Right renal cortex interstitium (tissue), 3 donors: ENCODE measurements at regions not wholly inside any gene's neighbourhood (a gene's known extent, or its start where the extent isn't known, plus 50 kb on each side); places are given as distances from the start of the nearest gene placed in this dataset.
"Not testable (repeated sequence)": the region's sequence is repeated elsewhere in the genome, so short reads cannot be mapped to it uniquely, and the experiment has no call there.

Source experiments
- DNase-seq, 3 donors: peaks; one replicate each; pipeline ENCODE4 v3.0.0-alpha.2; 2013; ENCODE audit warnings: low read depth in 3 of 3, low spot score in 2 of 3

GRCh38 chr18:60209042-60209441 is 163.5 kb downstream of the MC4R start:
- no peak for DNase-seq

DNA sequence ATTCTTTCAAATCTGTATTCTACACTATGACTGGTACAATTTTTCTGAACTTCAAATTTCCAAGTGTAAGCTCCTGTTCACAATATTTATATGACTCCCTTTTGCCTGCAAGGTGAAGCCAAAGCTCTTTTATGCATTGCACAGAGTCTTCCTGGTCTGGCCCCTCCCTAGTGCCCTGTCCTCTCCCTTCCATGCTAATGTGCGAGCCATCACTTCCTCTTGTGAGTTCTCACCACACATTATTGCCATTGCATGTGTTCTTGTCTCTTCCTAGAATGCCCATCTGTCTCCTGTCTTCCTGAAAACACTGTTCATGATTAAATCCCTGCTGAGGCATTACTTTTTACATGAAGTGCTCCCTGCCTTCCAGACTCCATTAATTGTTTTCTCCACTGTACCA is 169.9 kb downstream of the MC4R start:
- DNase-seq: no peak

DNA sequence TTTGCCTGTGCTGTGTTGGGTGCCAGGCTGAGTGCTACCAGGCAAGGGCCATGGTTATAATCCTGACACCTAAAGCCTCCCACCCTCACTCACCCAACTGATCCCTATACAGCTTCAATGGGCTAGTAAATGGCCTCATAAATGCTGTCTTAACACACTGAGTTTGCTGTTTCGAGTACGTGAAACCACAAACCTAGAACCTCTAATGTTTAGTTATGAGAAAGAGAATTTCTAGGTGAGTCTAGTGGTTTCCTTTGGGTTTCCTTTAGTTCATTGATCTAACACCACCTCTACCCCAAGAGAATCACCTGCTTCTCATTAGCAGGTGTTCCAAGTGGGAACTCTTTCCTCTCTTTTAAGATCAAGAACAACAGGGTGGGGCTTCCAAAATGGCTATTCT is 172.0 kb downstream of the MC4R start:
- no peak for DNase-seq

- no peak for DNase-seq
These were observed 173.1 kb downstream of the MC4R start for GRCh38 chr18:60199505-60199904.

- DNase-seq: peak in 2 of 3 donors; percentile 4 to 12
These were observed 174.7 kb downstream of the MC4R start for GRCh38 chr18:60197671-60198462.

DNA sequence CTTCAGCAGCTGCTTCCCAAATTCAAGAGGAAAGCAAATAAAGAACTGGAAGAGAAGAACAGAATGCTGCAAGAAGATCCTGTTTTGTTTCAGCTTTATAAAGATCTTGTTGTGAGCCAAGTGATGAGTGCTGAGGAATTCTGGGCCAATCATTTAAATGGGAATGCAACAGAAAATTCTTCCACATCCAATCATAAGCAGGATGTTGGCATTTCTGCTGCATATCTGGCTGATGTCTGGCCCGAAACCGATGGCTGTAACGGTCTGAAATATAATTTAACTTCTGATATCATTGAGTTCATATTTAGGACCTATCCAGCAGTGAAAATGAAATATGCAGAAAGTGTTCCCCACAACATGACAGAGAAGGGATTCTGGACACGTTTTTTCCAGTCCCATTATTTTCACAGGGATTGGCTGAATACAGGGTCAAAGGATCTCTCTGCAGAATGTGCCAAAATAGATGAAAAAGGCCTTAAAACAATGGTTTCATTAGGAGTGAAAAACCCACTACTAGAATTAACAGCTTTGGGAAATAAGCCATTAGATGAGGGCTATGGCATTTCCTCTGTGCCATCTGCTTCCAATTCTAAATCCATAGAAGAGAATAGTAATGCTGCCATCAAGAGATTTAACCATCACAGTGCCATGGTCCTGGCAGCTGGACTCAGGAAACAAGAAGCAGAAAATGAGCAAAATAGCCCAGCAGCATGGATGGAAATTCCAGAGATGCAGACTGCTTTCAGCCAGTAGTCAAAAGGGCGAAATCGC is 175.6 kb downstream of the MC4R start:
- no peak for DNase-seq

DNA sequence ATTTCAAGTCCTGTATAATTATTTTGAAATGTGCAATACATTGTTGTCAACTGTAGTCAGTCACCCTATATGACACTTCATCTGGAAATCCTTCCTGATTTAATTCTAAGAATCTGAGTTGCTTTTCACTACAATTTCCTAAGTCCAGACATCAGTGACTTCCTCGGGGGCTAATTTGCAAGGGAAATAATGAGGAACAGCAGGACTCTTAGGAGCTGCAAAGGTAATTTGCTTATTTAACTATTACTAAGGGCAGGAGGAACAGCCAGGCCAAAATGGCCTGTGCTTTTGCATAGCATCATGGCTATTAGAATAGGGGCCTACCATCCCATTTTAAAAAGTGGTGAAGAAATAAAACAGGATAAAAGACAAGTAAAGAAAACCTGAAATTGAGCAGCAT is 178.8 kb downstream of the MC4R start:
- no peak for DNase-seq

DNA sequence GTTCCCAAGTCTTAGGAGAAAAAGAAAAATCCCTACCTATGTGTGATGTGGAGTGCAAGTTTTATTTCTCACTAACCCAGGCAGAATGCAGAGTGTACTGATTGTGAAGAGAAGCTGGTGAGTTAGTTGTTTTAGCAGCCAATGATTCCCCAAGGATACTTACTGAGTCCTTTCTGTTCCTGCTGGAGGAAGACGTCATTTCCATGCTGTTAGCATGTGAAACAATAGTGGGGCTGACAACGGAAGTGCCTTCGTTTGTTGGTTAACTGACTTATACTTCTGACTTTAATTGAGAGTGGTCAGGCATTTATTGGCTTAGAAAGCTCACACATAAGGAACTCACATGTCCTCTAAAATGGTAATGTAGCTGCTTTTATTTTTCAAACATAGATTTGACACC is 180.6 kb downstream of the MC4R start:
- no peak for DNase-seq

GRCh38 chr18:60189856-60190255 is 182.7 kb downstream of the MC4R start:
- no peak for DNase-seq

- DNase-seq: no peak
These were observed 183.6 kb downstream of the MC4R start for GRCh38 chr18:60188958-60189357.

GRCh38 chr18:60182223-60182622 is 190.4 kb downstream of the MC4R start:
- no peak for DNase-seq

- no peak for DNase-seq
These were observed 191.9 kb downstream of the MC4R start for GRCh38 chr18:60180671-60181070.

GRCh38 chr18:60178224-60178623 is 194.4 kb downstream of the MC4R start:
- DNase-seq: not testable (repeated sequence)

DNA sequence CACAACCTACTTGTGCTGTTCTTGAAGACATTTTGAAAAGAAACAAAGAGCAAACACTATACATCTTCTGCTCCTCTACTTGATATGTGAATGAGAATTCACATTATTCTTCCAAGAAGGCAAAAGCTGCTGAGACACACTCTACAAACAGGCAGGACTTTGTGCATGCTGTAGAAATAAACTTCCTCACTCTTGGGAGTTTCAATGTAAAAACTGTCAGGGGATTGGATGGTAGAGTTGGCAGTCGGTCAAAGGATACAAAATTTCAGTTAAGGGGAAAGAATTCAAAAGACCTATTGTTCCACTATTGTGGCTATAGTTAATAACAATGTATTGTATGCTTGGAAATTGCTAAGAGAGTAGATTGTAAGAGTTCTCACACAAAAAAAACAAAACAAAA is 196.3 kb downstream of the MC4R start:
- DNase-seq: no peak

DNA sequence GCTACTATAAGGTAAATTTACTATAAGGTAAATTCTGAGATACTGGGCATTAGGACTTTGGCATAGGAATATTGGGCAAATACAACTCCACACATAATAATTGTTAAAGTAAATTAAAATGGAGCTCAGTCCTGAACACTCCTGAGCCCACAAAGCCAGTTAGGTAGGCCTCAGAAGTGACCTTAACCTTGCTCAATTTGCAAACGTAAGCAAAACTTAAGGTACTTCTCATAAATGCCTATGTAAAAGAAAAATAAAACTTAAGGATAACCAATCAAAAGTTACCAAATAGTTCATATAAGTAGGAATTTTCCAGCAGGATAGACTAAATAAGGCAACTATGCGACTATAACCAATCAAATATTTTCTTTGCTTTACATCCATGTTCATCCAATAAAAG is 197.7 kb downstream of the MC4R start:
- no peak for DNase-seq

- no peak for DNase-seq
These were observed 200.5 kb downstream of the MC4R start for GRCh38 chr18:60172030-60172429.

DNA sequence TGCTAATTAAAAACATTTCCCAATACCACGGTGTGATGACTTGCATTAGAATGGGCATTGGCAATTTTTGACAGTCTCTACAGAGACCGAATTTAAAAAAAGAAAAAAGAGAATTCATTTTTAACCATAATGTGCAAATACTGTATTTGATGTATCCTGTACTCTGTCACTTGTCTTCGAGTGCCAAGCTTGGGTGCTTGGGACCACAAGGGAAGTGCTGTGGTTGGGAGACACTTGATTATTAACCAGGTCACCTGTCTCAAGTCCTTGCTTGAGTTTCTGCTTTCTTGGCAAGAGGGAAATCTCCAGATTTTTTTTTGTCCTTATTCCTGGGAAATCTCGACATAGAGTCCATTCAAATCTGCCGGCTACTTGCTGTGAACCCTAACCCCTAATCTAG is 209.0 kb downstream of the MC4R start:
- DNase-seq: no peak

DNA sequence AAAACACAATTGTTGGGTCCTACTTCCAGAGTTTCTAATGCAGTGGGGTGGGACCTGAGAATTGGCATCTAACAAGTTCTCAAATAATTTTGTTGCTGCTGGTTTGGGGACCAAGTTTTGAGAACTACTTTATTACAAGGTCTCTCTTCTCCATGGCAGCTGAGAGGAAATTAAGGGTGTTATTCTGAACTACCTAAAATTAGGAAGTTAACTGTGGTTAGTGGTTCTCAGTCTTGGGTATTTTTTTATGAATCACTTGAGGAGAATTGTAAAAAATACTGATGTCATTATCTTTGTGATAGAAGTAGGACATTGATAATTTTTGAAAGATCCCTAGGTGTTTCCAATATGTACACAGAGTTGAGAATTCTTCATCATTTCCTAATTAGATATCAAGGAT is 210.2 kb downstream of the MC4R start:
- no peak for DNase-seq

- no peak for DNase-seq
These were observed 214.8 kb downstream of the MC4R start for GRCh38 chr18:60157810-60158209.

- DNase-seq: no peak
These were observed 219.2 kb downstream of the MC4R start for GRCh38 chr18:60153376-60153775.

- DNase-seq: no peak
These were observed 223.3 kb downstream of the MC4R start for GRCh38 chr18:60149316-60149715.

DNA sequence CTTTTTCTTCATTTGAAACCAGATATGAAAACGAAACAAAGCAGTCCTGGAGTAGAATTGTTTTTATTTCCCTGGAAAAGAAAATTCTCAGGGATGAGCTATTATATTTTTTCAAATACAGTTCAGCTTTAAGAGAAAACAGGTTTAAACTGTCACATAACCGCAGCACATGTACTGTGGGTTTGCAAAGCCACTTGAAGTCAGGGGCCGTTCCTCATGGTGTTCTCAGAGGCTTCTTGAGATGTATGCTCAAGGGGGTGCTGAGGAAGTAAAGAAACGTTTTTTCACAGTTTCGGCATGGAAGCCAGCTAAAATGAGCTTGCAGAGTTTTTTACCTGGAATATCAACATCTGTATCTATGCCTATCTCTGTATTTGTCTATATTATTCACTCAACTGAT is 225.3 kb downstream of the MC4R start:
- no peak for DNase-seq
